OCI-LY1 (cell line): ENCODE measurements at regions not wholly inside any gene's neighbourhood (a gene's known extent, or its start where the extent isn't known, plus 50 kb on each side); places are given as distances from the start of the nearest gene placed in this dataset.

Experiments
- H2AFZ ChIP-seq: fragments of 200-600 bp; sonication (generic), shearing (Covaris generic); 2 replicates; pipeline ENCODE4 v1.6.0; 2014; ENCODE audit warnings: antibody characterized with exemption, mild to moderate bottlenecking, low read length
- H3F3A ChIP-seq: fragments of 200-600 bp; sonication (generic), shearing (Covaris generic); 2 replicates; pipeline ENCODE4 v1.6.0; 2014; ENCODE audit warnings: mild to moderate bottlenecking, antibody characterized with exemption, low read length, moderate library complexity; ENCODE audit not compliant: insufficient read depth
- H3K27ac ChIP-seq: fragments of 200-600 bp; sonication (generic); 2 replicates; pipeline ENCODE4 v1.5.1; 2014; ENCODE audit warnings: low read length, mixed run types, mild to moderate bottlenecking, low read depth; ENCODE audit not compliant: poor library complexity, severe bottlenecking
- H3K27me3 ChIP-seq: fragments of 200-600 bp; sonication (generic); 2 replicates; pipeline ENCODE4 v1.6.0; 2014; ENCODE audit warnings: antibody characterized with exemption, mild to moderate bottlenecking, low read length, moderate library complexity; ENCODE audit not compliant: insufficient read depth
- H3K36me3 ChIP-seq: fragments of 200-600 bp; sonication (generic); 2 replicates; pipeline ENCODE4 v1.6.1; 2014; ENCODE audit warnings: mild to moderate bottlenecking, antibody characterized with exemption, low read length, moderate library complexity, mixed read lengths; ENCODE audit not compliant: insufficient read depth
- H3K4me1 ChIP-seq: fragments of 200-600 bp; sonication (generic); 2 replicates; pipeline ENCODE4 v1.5.1; 2014; ENCODE audit warnings: mild to moderate bottlenecking, low read length, moderate library complexity; ENCODE audit not compliant: insufficient read depth, severe bottlenecking
- H3K4me2 ChIP-seq: fragments of 200-600 bp; sonication (generic), shearing (Covaris generic); 2 replicates; pipeline ENCODE4 v1.6.1; 2014; ENCODE audit warnings: low read length
- H3K4me3 ChIP-seq: fragments of 200-600 bp; sonication (generic); 2 replicates; pipeline ENCODE4 v1.5.1; 2014; ENCODE audit warnings: low read length, low read depth, mild to moderate bottlenecking, mixed read lengths; ENCODE audit not compliant: poor library complexity, severe bottlenecking
- H3K79me2 ChIP-seq: fragments of 200-600 bp; shearing (Covaris generic); 2 replicates; pipeline ENCODE4 v1.6.1; 2016; ENCODE audit warnings: mixed run types, low read length, mixed read lengths; ENCODE audit not compliant: insufficient read depth
- H3K9ac ChIP-seq: fragments of 200-600 bp; sonication (generic), shearing (Covaris generic); 2 replicates; pipeline ENCODE4 v1.6.1; 2014; ENCODE audit warnings: mild to moderate bottlenecking, low read length, mixed read lengths
- H3K9me2 ChIP-seq: fragments of 200-600 bp; sonication (generic), shearing (Covaris generic); 2 replicates; pipeline ENCODE4 v1.6.1; 2014; ENCODE audit warnings: low read depth, mild to moderate bottlenecking, low read length, mixed read lengths
- H3K9me3 ChIP-seq: fragments of 200-600 bp; shearing (Covaris generic); 2 replicates; pipeline ENCODE4 v1.6.1; 2014; ENCODE audit warnings: low read length, mixed read lengths
- H4K20me1 ChIP-seq: fragments of 200-600 bp; sonication (generic), shearing (Covaris generic); 2 replicates; pipeline ENCODE4 v1.6.0; 2016; ENCODE audit warnings: mild to moderate bottlenecking, low read length; ENCODE audit not compliant: insufficient read depth
- EZH2 ChIP-seq: fragments of 200-600 bp; sonication (generic), shearing (Covaris generic); IDR thresholded peaks from 2 replicates; pipeline ENCODE4 v1.8.0; 2017; ENCODE audit warnings: borderline replicate concordance, mixed run types, mild to moderate bottlenecking, antibody characterized with exemption, low read length, moderate library complexity, mixed read lengths
- TF ChIP-seq, protein P1 (sequence below): fragments of 200-600 bp; sonication (generic), shearing (Covaris generic); IDR thresholded peaks from 2 replicates; pipeline ENCODE4 v1.5.1; 2017; ENCODE audit warnings: mild to moderate bottlenecking, antibody characterized with exemption, low read length, moderate library complexity, mixed read lengths

DNA sequence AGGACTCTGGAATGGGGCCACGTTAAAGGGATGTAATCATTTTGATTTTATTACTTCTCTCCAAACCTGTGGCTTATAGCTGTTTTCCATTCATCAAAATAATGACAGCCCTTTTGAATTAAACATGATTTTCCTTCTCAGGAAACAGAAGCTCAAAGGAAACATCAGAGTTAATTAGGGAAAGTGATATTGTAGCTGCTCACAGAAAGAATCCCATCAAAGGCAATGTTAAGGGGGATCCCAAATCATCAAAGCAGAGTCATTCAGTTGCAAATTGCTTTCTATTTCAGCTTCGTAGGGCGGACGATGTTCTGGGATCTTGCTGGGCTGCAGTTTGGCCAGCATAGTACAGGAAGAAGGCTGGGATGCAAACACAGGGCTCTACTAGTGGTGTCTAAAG lies 563.2 kb downstream of the CCSER2 start:
- no peak overlapping the region for H3K4me3 ChIP-seq
- TF ChIP-seq EZH2 = no peak
- TF ChIP-seq, protein P1, sequence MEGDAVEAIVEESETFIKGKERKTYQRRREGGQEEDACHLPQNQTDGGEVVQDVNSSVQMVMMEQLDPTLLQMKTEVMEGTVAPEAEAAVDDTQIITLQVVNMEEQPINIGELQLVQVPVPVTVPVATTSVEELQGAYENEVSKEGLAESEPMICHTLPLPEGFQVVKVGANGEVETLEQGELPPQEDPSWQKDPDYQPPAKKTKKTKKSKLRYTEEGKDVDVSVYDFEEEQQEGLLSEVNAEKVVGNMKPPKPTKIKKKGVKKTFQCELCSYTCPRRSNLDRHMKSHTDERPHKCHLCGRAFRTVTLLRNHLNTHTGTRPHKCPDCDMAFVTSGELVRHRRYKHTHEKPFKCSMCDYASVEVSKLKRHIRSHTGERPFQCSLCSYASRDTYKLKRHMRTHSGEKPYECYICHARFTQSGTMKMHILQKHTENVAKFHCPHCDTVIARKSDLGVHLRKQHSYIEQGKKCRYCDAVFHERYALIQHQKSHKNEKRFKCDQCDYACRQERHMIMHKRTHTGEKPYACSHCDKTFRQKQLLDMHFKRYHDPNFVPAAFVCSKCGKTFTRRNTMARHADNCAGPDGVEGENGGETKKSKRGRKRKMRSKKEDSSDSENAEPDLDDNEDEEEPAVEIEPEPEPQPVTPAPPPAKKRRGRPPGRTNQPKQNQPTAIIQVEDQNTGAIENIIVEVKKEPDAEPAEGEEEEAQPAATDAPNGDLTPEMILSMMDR = no peak
- H3K4me2 ChIP-seq = no peak overlapping the region
- H3K9me2 ChIP-seq = no peaks in the 10 kb centered on the region
- no peaks in the 10 kb centered on the region for H3K27me3 ChIP-seq
- H3K9me3 ChIP-seq = no peaks in the 10 kb centered on the region
- no peak overlapping the region for H2AFZ ChIP-seq
- no peaks in the 10 kb centered on the region for H4K20me1 ChIP-seq
- no peaks in the 10 kb centered on the region for H3K36me3 ChIP-seq
- H3K9ac ChIP-seq = no peak overlapping the region
- no peaks in the 10 kb centered on the region for H3F3A ChIP-seq
- H3K27ac ChIP-seq = no peak overlapping the region
- no peaks in the 10 kb centered on the region for H3K4me1 ChIP-seq
- no peaks in the 10 kb centered on the region for H3K79me2 ChIP-seq

DNA sequence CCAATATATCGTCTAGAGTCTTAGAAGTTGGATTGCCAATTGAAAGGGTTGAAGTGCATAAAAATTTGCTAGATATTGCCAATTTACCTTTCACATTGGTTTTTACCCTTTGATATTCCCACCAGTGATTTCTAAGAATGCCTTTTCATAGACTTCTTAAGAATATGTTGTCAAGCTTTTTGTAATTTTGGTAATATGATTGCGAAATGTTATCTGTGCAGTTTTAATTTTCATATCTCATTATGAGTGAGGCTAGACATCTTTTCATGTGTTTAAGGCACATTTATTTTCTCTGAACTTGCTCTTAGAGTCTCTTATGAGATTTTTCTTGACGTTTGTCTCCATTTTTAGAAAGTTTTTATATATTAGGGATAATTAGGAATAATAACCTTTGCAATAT lies 567.2 kb downstream of the CCSER2 start:
- Histone ChIP-seq H4K20me1 (no peaks in the 10 kb centered on the region), H3K4me1 (no peaks in the 10 kb centered on the region), H3K27ac (no peak overlapping the region), H3K36me3 (no peaks in the 10 kb centered on the region), H3K9me3 (no peaks in the 10 kb centered on the region), H3K4me2 (no peak overlapping the region), H3K9me2 (no peaks in the 10 kb centered on the region), H3K9ac (no peak overlapping the region), H3F3A (no peaks in the 10 kb centered on the region), H2AFZ (no peak overlapping the region), H3K27me3 (no peaks in the 10 kb centered on the region), H3K79me2 (no peaks in the 10 kb centered on the region), H3K4me3 (no peak overlapping the region)
- TF ChIP-seq EZH2 = no peak
- TF ChIP-seq, protein P1 = no peak

DNA sequence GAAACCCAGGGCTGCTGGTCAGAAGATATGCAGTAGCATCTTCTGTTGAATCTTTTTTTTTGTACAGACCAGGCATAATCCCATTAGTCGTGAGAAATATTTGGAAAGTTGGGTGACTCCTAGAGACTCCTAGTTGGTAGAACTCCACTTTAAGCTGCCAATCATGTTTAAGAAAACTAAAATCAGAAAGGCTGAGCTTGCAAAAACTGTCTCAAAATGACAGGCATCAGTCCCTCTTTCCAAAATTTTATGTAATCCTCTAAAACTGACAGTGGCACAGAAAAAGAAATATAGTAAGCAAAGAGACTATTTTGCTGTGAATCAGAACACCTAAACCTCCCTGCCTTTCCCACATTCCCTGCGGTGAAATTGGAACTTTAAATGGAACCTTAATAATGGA lies 568.5 kb downstream of the CCSER2 start:
- no peak overlapping the region for H3K4me2 ChIP-seq
- H3K79me2 ChIP-seq = no peaks in the 10 kb centered on the region
- no peaks in the 10 kb centered on the region for H3K27me3 ChIP-seq
- no peak overlapping the region for H2AFZ ChIP-seq
- H3F3A ChIP-seq = no peaks in the 10 kb centered on the region
- H3K4me1 ChIP-seq = no peaks in the 10 kb centered on the region
- no peaks in the 10 kb centered on the region for H3K9me2 ChIP-seq
- H4K20me1 ChIP-seq = no peaks in the 10 kb centered on the region
- H3K9ac ChIP-seq = no peak overlapping the region
- H3K9me3 ChIP-seq = no peaks in the 10 kb centered on the region
- H3K27ac ChIP-seq = no peak overlapping the region
- no peak for TF ChIP-seq EZH2
- TF ChIP-seq, protein P1 = no peak
- H3K4me3 ChIP-seq = no peak overlapping the region
- H3K36me3 ChIP-seq = no peaks in the 10 kb centered on the region
